ENCODE measurements at regions not wholly inside any gene's neighbourhood (a gene's known extent, or its start where the extent isn't known, plus 50 kb on each side); places are given as distances from the start of the nearest gene placed in this dataset.

GRCh38 chr6:145141572-145141971 is 593.7 kb downstream of the EPM2A start:
- TF ChIP-seq CTCF (IDR thresholded peaks at IDR 0.05), result no peak
- no peaks in the 10 kb centered on the region for H3K4me1 ChIP-seq
- H3K36me3 ChIP-seq, result no peaks in the 10 kb centered on the region
- H3K27ac ChIP-seq, result no peak overlapping the region
- intact Hi-C loops (cut with DNase I), result no loop called here
- no peak overlapping the region for H3K4me3 ChIP-seq
- no peaks in the 10 kb centered on the region for H3K27me3 ChIP-seq
- H3K9me3 ChIP-seq, result no peaks in the 10 kb centered on the region
- no peak for DNase-seq
- no peak overlapping the region for H3K9ac ChIP-seq (ENCODE audit: low read depth in 2 of 2, low read length in 2 of 2)

GRCh38 chr6:145142958-145143357 is 592.4 kb downstream of the EPM2A start:
- Histone ChIP-seq H3K27ac (no peak overlapping the region), H3K36me3 (no peaks in the 10 kb centered on the region), H3K9ac (ENCODE audit: low read depth in 2 of 2, low read length in 2 of 2) (no peak overlapping the region), H3K4me1 (no peaks in the 10 kb centered on the region), H3K4me3 (no peak overlapping the region), H3K27me3 (no peaks in the 10 kb centered on the region), H3K9me3 (no peaks in the 10 kb centered on the region)
- no peak for TF ChIP-seq CTCF (IDR thresholded peaks at IDR 0.05)
- DNase-seq, result no peak
- intact Hi-C loops (cut with DNase I), result no loop called here

- no peaks in the 10 kb centered on the region for H3K27me3 ChIP-seq
- TF ChIP-seq CTCF (IDR thresholded peaks at IDR 0.05), result no peak
- no peaks in the 10 kb centered on the region for H3K36me3 ChIP-seq
- H3K9me3 ChIP-seq, result no peaks in the 10 kb centered on the region
- no peak overlapping the region for H3K9ac ChIP-seq (ENCODE audit: low read depth in 2 of 2, low read length in 2 of 2)
- H3K4me1 ChIP-seq, result no peaks in the 10 kb centered on the region
- no peak overlapping the region for H3K27ac ChIP-seq
- DNase-seq, result no peak
- H3K4me3 ChIP-seq, result no peak overlapping the region
- intact Hi-C loops (cut with DNase I), result no loop called here
Measured at GRCh38 chr6:145143379-145143778, 591.9 kb downstream of the EPM2A start.

GRCh38 chr6:145147559-145147958 is 587.8 kb downstream of the EPM2A start:
- intact Hi-C loops (cut with DNase I), result no loop called here
- Histone ChIP-seq H3K36me3 (no peaks in the 10 kb centered on the region), H3K9ac (ENCODE audit: low read depth in 2 of 2, low read length in 2 of 2) (no peak overlapping the region), H3K27me3 (no peaks in the 10 kb centered on the region), H3K27ac (no peak overlapping the region), H3K4me1 (no peaks in the 10 kb centered on the region), H3K4me3 (no peak overlapping the region), H3K9me3 (no peaks in the 10 kb centered on the region)
- TF ChIP-seq CTCF (IDR thresholded peaks at IDR 0.05), result no peak
- no peak for DNase-seq

GRCh38 chr6:145147981-145148749 is 587.2 kb downstream of the EPM2A start:
- no peak overlapping the region for H3K4me3 ChIP-seq
- no peaks in the 10 kb centered on the region for H3K4me1 ChIP-seq
- no peak overlapping the region for H3K27ac ChIP-seq
- no peak for TF ChIP-seq CTCF (IDR thresholded peaks at IDR 0.05)
- H3K9me3 ChIP-seq, result no peaks in the 10 kb centered on the region
- H3K9ac ChIP-seq (ENCODE audit: low read depth in 2 of 2, low read length in 2 of 2), result no peak overlapping the region
- intact Hi-C loops (cut with DNase I), result no loop called here
- DNase-seq, result no peak
- H3K27me3 ChIP-seq, result no peaks in the 10 kb centered on the region
- H3K36me3 ChIP-seq, result no peaks in the 10 kb centered on the region
